SK-N-SH treated with all-trans-retinoic acid at 6 μM for 48 hours (cell line): ENCODE measurements at regions not wholly inside any gene's neighbourhood (a gene's known extent, or its start where the extent isn't known, plus 50 kb on each side); places are given as distances from the start of the nearest gene placed in this dataset.

Source experiments
- ATAC-seq: fragments of 200-7000 bp; cut with Tn5 transposase; 3 replicates; pipeline ENCODE4 v1.9.1; 2020; ENCODE audit warnings: mild to moderate bottlenecking, moderate library complexity
- BACH2 ChIP-seq: fragments of 250-450 bp; sonication (Bioruptor Pico); IDR thresholded peaks from 2 replicates; pipeline ENCODE4 v1.9.0; 2021; ENCODE audit warnings: mild to moderate bottlenecking, borderline replicate concordance
- CREB5 ChIP-seq: fragments of 250-450 bp; sonication (Bioruptor Pico); IDR thresholded peaks from 2 replicates; pipeline ENCODE4 v1.5.1; 2020; ENCODE audit warnings: low read depth, mild to moderate bottlenecking, moderate library complexity
- CSDC2 ChIP-seq: fragments of 250-450 bp; sonication (Bioruptor Pico); IDR thresholded peaks from 2 replicates; pipeline ENCODE4 v1.5.0; 2020; ENCODE audit warnings: mild to moderate bottlenecking, moderate library complexity
- CSRNP3 ChIP-seq: fragments of 250-450 bp; sonication (Bioruptor Pico); IDR thresholded peaks from 2 replicates; pipeline ENCODE4 v1.5.1; 2021; ENCODE audit warnings: mild to moderate bottlenecking, moderate library complexity
- ESRRG ChIP-seq: fragments of 250-450 bp; sonication (Bioruptor Pico); IDR thresholded peaks from 2 replicates; pipeline ENCODE4 v1.6.1; 2021; ENCODE audit warnings: mild to moderate bottlenecking
- GLIS3 ChIP-seq: fragments of 250-450 bp; sonication (Bioruptor Pico); IDR thresholded peaks from 2 replicates; pipeline ENCODE4 v1.5.0; 2020; ENCODE audit warnings: mild to moderate bottlenecking, moderate library complexity
- ISL1 ChIP-seq: fragments of 250-450 bp; sonication (Bioruptor Pico); IDR thresholded peaks from 2 replicates; pipeline ENCODE4 v2.1.2; 2022; ENCODE audit warnings: mild to moderate bottlenecking, moderate library complexity
- PATZ1 ChIP-seq: fragments of 250-450 bp; sonication (Bioruptor Pico); IDR thresholded peaks from 2 replicates; pipeline ENCODE4 v1.8.0; 2020; ENCODE audit warnings: mild to moderate bottlenecking, moderate library complexity, borderline replicate concordance
- POU6F1 ChIP-seq: fragments of 250-450 bp; sonication (Bioruptor Pico); IDR thresholded peaks from 2 replicates; pipeline ENCODE4 v1.8.0; 2021; ENCODE audit warnings: low read depth, mild to moderate bottlenecking, moderate library complexity, borderline replicate concordance
- PPARA ChIP-seq: fragments of 250-450 bp; sonication (Bioruptor Pico); IDR thresholded peaks from 2 replicates; pipeline ENCODE4 v1.5.0; 2020; ENCODE audit warnings: mild to moderate bottlenecking, borderline replicate concordance
- RARB ChIP-seq: fragments of 250-450 bp; sonication (Bioruptor Pico); IDR thresholded peaks from 2 replicates; pipeline ENCODE4 v1.8.0; 2021; ENCODE audit warnings: mild to moderate bottlenecking, moderate library complexity
- TCF4 ChIP-seq: fragments of 250-450 bp; sonication (Bioruptor Pico); IDR thresholded peaks from 2 replicates; pipeline ENCODE4 v1.8.0; 2021; ENCODE audit warnings: mild to moderate bottlenecking, moderate library complexity, borderline replicate concordance
- TOX ChIP-seq: fragments of 250-450 bp; sonication (Bioruptor Pico); IDR thresholded peaks from 2 replicates; pipeline ENCODE4 v1.8.0; 2021; ENCODE audit warnings: mild to moderate bottlenecking, moderate library complexity, borderline replicate concordance
- TSHZ2 ChIP-seq: fragments of 250-450 bp; sonication (Bioruptor Pico); IDR thresholded peaks from 2 replicates; pipeline ENCODE4 v1.5.0; 2020; ENCODE audit warnings: mild to moderate bottlenecking, moderate library complexity
- ZC3H10 ChIP-seq: fragments of 250-450 bp; sonication (Bioruptor Pico); IDR thresholded peaks from 2 replicates; pipeline ENCODE4 v1.5.1; 2021; ENCODE audit warnings: mild to moderate bottlenecking, moderate library complexity
- ZFP3 ChIP-seq: fragments of 250-450 bp; sonication (Bioruptor Pico); IDR thresholded peaks from 2 replicates; pipeline ENCODE4 v1.5.0; 2020; ENCODE audit warnings: mild to moderate bottlenecking, moderate library complexity
- ZFP30 ChIP-seq: fragments of 450-650 bp; formaldehyde crosslinking; IDR thresholded peaks from 2 replicates; pipeline ENCODE4 v1.5.0; 2022; ENCODE audit warnings: mild to moderate bottlenecking, moderate library complexity
- ZNF565 ChIP-seq: fragments of 450-650 bp; formaldehyde crosslinking; conservative IDR thresholded peaks from 2 replicates; pipeline ENCODE4 v1.5.0; 2020; ENCODE audit warnings: low read depth, mild to moderate bottlenecking, moderate library complexity
- ZNF70 ChIP-seq: fragments of 450-650 bp; formaldehyde crosslinking; IDR thresholded peaks from 2 replicates; pipeline ENCODE4 v1.5.0; 2020; ENCODE audit warnings: mild to moderate bottlenecking, moderate library complexity
- ZNF8 ChIP-seq: fragments of 450-650 bp; formaldehyde crosslinking; IDR thresholded peaks from 2 replicates; pipeline ENCODE4 v1.5.0; 2020; ENCODE audit warnings: mild to moderate bottlenecking, moderate library complexity

- TF ChIP-seq POU6F1 (CRISPR knock-in tag), result no peak
- TF ChIP-seq, all 23 proteins: peak for 0
- no peak for ATAC-seq
Observed at GRCh38 chr20:52751571-52751970, 220.6 kb upstream of the TSHZ2 start.

- TF ChIP-seq ZFP30 (CRISPR knock-in tag) (no peak), CSRNP3 (CRISPR knock-in tag) (no peak), ISL1 (no peak), CREB5 (no peak), PATZ1 (CRISPR knock-in tag) (no peak), BACH2 (CRISPR knock-in tag) (no peak), ZNF70 (no peak), ESRRG (no peak)
- TF ChIP-seq, all 23 proteins: peak for 0
- no peak for ATAC-seq
Observed at GRCh38 chr20:52749938-52750337, 222.2 kb upstream of the TSHZ2 start.

- TF ChIP-seq ZNF565, result no peak
- peak; percentile 22; the same call in 1 of the 2 replicates for TF ChIP-seq TCF4 (CRISPR knock-in tag)
- TF ChIP-seq, all 23 proteins: peak for 1
- ATAC-seq, result no peak
Observed at GRCh38 chr20:52748990-52749389, 223.2 kb upstream of the TSHZ2 start.

GRCh38 chr20:52748285-52748932 is 223.7 kb upstream of the TSHZ2 start:
- no peak for TF ChIP-seq RARB (CRISPR knock-in tag)
- TF ChIP-seq PPARA (CRISPR knock-in tag), result no peak
- TF ChIP-seq, all 23 proteins: peak for 0
- no peak for ATAC-seq

GRCh38 chr20:52747845-52748284 is 224.3 kb upstream of the TSHZ2 start:
- no peak for ATAC-seq
- no peak for TF ChIP-seq ZFP3 (CRISPR knock-in tag)
- no peak for TF ChIP-seq BACH2 (CRISPR knock-in tag)
- TF ChIP-seq ESRRG, result no peak
- TF ChIP-seq TSHZ2 (CRISPR knock-in tag), result no peak
- TF ChIP-seq CREB5, result no peak
- no peak for TF ChIP-seq TCF4 (CRISPR knock-in tag)
- TF ChIP-seq POU6F1 (CRISPR knock-in tag), result no peak
- TF ChIP-seq ZNF8 (CRISPR knock-in tag), result no peak
- TF ChIP-seq CSDC2 (CRISPR knock-in tag), result no peak
- TF ChIP-seq ZC3H10 (CRISPR knock-in tag), result no peak
- TF ChIP-seq CSRNP3 (CRISPR knock-in tag), result no peak
- TF ChIP-seq TOX (CRISPR knock-in tag), result no peak
- TF ChIP-seq PPARA (CRISPR knock-in tag), result no peak
- TF ChIP-seq GLIS3 (CRISPR knock-in tag), result no peak
